B cell (primary cell): ENCODE measurements at regions not wholly inside any gene's neighbourhood (a gene's known extent, or its start where the extent isn't known, plus 50 kb on each side); places are given as distances from the start of the nearest gene placed in this dataset.

ENCODE experiments used
- EZH2 ChIP-seq: IDR thresholded peaks from 2 replicates; pipeline ENCODE4 v1.6.1; 2012; ENCODE audit warnings: borderline replicate concordance, low read depth, mild to moderate bottlenecking, moderate library complexity, low read length; ENCODE audit not compliant: insufficient read depth, poor library complexity, severe bottlenecking
- TF ChIP-seq, protein P1 (sequence below): fragments of 200-600 bp; IDR thresholded peaks from one replicate; pipeline ENCODE4 v1.8.0; 2022; ENCODE audit warnings: antibody characterized with exemption, mild to moderate bottlenecking

DNA sequence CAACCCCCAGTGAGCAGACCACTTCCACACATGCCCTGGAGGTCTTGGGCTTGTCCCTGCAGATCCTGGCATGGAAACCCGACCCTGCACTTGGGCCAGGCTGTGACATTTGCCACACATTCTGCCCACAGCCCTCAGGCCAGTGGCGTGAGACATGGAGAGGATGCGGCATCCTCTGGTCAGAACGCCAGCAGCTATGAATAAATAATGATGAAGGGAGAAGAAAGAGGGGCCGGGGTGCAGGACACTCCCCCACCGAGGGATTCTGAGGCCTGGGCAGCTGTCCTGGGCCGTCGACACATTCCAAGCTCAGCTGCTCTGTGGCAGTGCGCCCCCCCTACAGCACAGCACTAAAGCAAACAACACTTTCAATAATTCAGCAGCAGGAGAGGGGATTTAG lies 148.8 kb downstream of the ENGASE start:
- TF ChIP-seq, protein P1, sequence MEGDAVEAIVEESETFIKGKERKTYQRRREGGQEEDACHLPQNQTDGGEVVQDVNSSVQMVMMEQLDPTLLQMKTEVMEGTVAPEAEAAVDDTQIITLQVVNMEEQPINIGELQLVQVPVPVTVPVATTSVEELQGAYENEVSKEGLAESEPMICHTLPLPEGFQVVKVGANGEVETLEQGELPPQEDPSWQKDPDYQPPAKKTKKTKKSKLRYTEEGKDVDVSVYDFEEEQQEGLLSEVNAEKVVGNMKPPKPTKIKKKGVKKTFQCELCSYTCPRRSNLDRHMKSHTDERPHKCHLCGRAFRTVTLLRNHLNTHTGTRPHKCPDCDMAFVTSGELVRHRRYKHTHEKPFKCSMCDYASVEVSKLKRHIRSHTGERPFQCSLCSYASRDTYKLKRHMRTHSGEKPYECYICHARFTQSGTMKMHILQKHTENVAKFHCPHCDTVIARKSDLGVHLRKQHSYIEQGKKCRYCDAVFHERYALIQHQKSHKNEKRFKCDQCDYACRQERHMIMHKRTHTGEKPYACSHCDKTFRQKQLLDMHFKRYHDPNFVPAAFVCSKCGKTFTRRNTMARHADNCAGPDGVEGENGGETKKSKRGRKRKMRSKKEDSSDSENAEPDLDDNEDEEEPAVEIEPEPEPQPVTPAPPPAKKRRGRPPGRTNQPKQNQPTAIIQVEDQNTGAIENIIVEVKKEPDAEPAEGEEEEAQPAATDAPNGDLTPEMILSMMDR: no peak
- no peak for TF ChIP-seq EZH2
